WTC11 (cell line): ENCODE measurements at regions not wholly inside any gene's neighbourhood (a gene's known extent, or its start where the extent isn't known, plus 50 kb on each side); places are given as distances from the start of the nearest gene placed in this dataset.
"Not testable (repeated sequence)": the region's sequence is repeated elsewhere in the genome, so short reads cannot be mapped to it uniquely, and the experiment has no call there.

Experiments used
- ATAC-seq: fragments of 200-7000 bp; cut with Tn5 transposase; 2 replicates; pipeline ENCODE4 v1.10.0; 2021; ENCODE audit warnings: mild to moderate bottlenecking, moderate library complexity
- CTCF ChIA-PET: fragments of 300-600 bp; sonication (Branson Sonifier 250); formaldehyde crosslinking; loops from one replicate; lab custom pipeline; 2021; ENCODE audit warnings: antibody characterized with exemption; lab: Charles Lee
- POLR2A ChIA-PET: fragments of 350-600 bp; sonication (Branson Sonifier 250); formaldehyde crosslinking; loops from one replicate; lab custom pipeline; 2021; ENCODE audit warnings: antibody characterized with exemption; lab: Charles Lee
- DNase-seq: peaks from one replicate; pipeline ENCODE4 v3.0.0; 2021; ENCODE audit warnings: low spot score
- H3K27ac Mint-ChIP-seq: 2 replicates; pipeline ENCODE4 v1.8.0; 2021; ENCODE audit warnings: mixed read lengths
- H3K27me3 Mint-ChIP-seq: 2 replicates; pipeline ENCODE4 v1.8.0; 2021; ENCODE audit warnings: low read depth, mild to moderate bottlenecking, moderate library complexity, mixed read lengths
- H3K36me3 Mint-ChIP-seq: 2 replicates; pipeline ENCODE4 v1.8.0; 2021; ENCODE audit warnings: mixed read lengths
- H3K4me1 Mint-ChIP-seq: 2 replicates; pipeline ENCODE4 v1.8.0; 2022; ENCODE audit warnings: mixed read lengths
- H3K4me3 Mint-ChIP-seq: 2 replicates; pipeline ENCODE4 v1.8.0; 2021; ENCODE audit warnings: mild to moderate bottlenecking, moderate library complexity, mixed read lengths
- H3K9me3 Mint-ChIP-seq: 2 replicates; pipeline ENCODE4 v1.8.0; 2021; ENCODE audit warnings: mixed read lengths
- AFF4 ChIP-seq: sonication (generic); formaldehyde crosslinking; IDR thresholded peaks from 2 replicates; pipeline ENCODE4 v1.8.1; 2023; ENCODE audit warnings: mild to moderate bottlenecking, missing genetic modification reagents, borderline replicate concordance
- ATF1 ChIP-seq: sonication (generic); formaldehyde crosslinking; IDR thresholded peaks from 2 replicates; pipeline ENCODE4 v1.8.1; 2023; ENCODE audit warnings: mild to moderate bottlenecking, moderate library complexity, missing genetic modification reagents
- ATF2 ChIP-seq: sonication (generic); formaldehyde crosslinking; IDR thresholded peaks from 2 replicates; pipeline ENCODE4 v1.8.1; 2022; ENCODE audit warnings: low read depth, missing genetic modification reagents, borderline replicate concordance
- E2F4 ChIP-seq: sonication (generic); formaldehyde crosslinking; IDR thresholded peaks from 2 replicates; pipeline ENCODE4 v1.8.1; 2022; ENCODE audit warnings: low read depth, mild to moderate bottlenecking, moderate library complexity, missing genetic modification reagents, borderline replicate concordance
- E2F5 ChIP-seq: sonication (generic); formaldehyde crosslinking; IDR thresholded peaks from 2 replicates; pipeline ENCODE4 v1.8.1; 2022; ENCODE audit warnings: mild to moderate bottlenecking, moderate library complexity, missing genetic modification reagents
- FOXP1 ChIP-seq: sonication (generic); formaldehyde crosslinking; IDR thresholded peaks from 2 replicates; pipeline ENCODE4 v1.8.0; 2022; ENCODE audit warnings: missing genetic modification reagents, mild to moderate bottlenecking, moderate library complexity, borderline replicate concordance
- HMGA2 ChIP-seq: fragments of 250-450 bp; sonication (Bioruptor Pico); IDR thresholded peaks from 2 replicates; pipeline ENCODE4 v1.4.0; 2021; ENCODE audit warnings: mild to moderate bottlenecking, moderate library complexity
- HMGXB4 ChIP-seq: sonication (generic); formaldehyde crosslinking; IDR thresholded peaks from 2 replicates; pipeline ENCODE4 v1.8.1; 2023; ENCODE audit warnings: mild to moderate bottlenecking, moderate library complexity, missing genetic modification reagents
- IRF2 ChIP-seq: sonication (generic); formaldehyde crosslinking; IDR thresholded peaks from 2 replicates; pipeline ENCODE4 v1.8.0; 2022; ENCODE audit warnings: low read depth, missing genetic modification reagents, borderline replicate concordance
- MXD4 ChIP-seq: fragments of 250-450 bp; sonication (Bioruptor Pico); IDR thresholded peaks from 2 replicates; pipeline ENCODE4 v1.8.0; 2021; ENCODE audit warnings: mild to moderate bottlenecking, moderate library complexity, borderline replicate concordance
- PRDM15 ChIP-seq: sonication (generic); formaldehyde crosslinking; IDR thresholded peaks from 2 replicates; pipeline ENCODE4 v1.8.0; 2022; ENCODE audit warnings: missing genetic modification reagents
- RELA ChIP-seq: sonication (generic); formaldehyde crosslinking; IDR thresholded peaks from 2 replicates; pipeline ENCODE4 v1.8.1; 2022; ENCODE audit warnings: missing genetic modification reagents, mild to moderate bottlenecking, borderline replicate concordance
- SMAD4 ChIP-seq: sonication (generic); formaldehyde crosslinking; IDR thresholded peaks from 2 replicates; pipeline ENCODE4 v1.8.0; 2022; ENCODE audit warnings: mild to moderate bottlenecking, missing genetic modification reagents
- SP1 ChIP-seq: sonication (generic); formaldehyde crosslinking; conservative IDR thresholded peaks from 2 replicates; pipeline ENCODE4 v1.8.1; 2022; ENCODE audit warnings: missing genetic modification reagents
- ZMAT4 ChIP-seq: fragments of 250-450 bp; sonication (Bioruptor Pico); IDR thresholded peaks from 2 replicates; pipeline ENCODE4 v1.9.0; 2021; ENCODE audit warnings: mild to moderate bottlenecking
- ZNF219 ChIP-seq: sonication (generic); formaldehyde crosslinking; IDR thresholded peaks from 2 replicates; pipeline ENCODE4 v1.8.0; 2023; ENCODE audit warnings: missing genetic modification reagents, mild to moderate bottlenecking, borderline replicate concordance

- ATAC-seq, H3K27ac Mint-ChIP-seq, H3K4me3 Mint-ChIP-seq, DNase-seq, H3K27me3 Mint-ChIP-seq, CTCF ChIA-PET, POLR2A ChIA-PET: not testable (repeated sequence)
- peaks cover 51% of the 10 kb centered on the region for H3K9me3 Mint-ChIP-seq
- peaks cover 39% of the 10 kb centered on the region for H3K36me3 Mint-ChIP-seq
- peaks cover 12% of the 10 kb centered on the region for H3K4me1 Mint-ChIP-seq
Measured at GRCh38 chr11:98763446-98763845, 257.3 kb upstream of the CNTN5 start.

GRCh38 chr11:98766903-98767302 lies 253.8 kb upstream of the CNTN5 start:
- H3K4me3 Mint-ChIP-seq = no peak overlapping the region
- H3K36me3 Mint-ChIP-seq = peaks cover 42% of the 10 kb centered on the region
- ATAC-seq (no peak), DNase-seq (no peak)
- POLR2A ChIA-PET = no interaction called here
- no peaks in the 10 kb centered on the region; the same call in 1 of the 2 replicates for H3K4me1 Mint-ChIP-seq
- H3K27ac Mint-ChIP-seq = no peak overlapping the region
- TF ChIP-seq PRDM15 (CRISPR knock-in tag) (no peak), SP1 (CRISPR knock-in tag) (no peak), AFF4 (CRISPR knock-in tag) (no peak), FOXP1 (no peak), MXD4 (CRISPR knock-in tag) (no peak), SMAD4 (CRISPR knock-in tag) (no peak), ATF2 (no peak), RELA (CRISPR knock-in tag) (no peak), ZNF219 (CRISPR knock-in tag) (no peak), ATF1 (no peak), ZMAT4 (no peak), HMGXB4 (CRISPR knock-in tag) (no peak), E2F5 (CRISPR knock-in tag) (no peak), IRF2 (CRISPR knock-in tag) (no peak), E2F4 (CRISPR knock-in tag) (no peak), HMGA2 (CRISPR knock-in tag) (no peak)
- TF ChIP-seq, all 79 proteins: peak for 0
- Mint-ChIP-seq H3K27me3 (no peaks in the 10 kb centered on the region; the same call in 1 of the 2 replicates), H3K9me3 (peaks cover 50% of the 10 kb centered on the region)
- CTCF ChIA-PET = no interaction called here

GRCh38 chr11:98770046-98770445 lies 250.7 kb upstream of the CNTN5 start:
- H3K27me3 Mint-ChIP-seq, H3K27ac Mint-ChIP-seq, H3K4me3 Mint-ChIP-seq, DNase-seq, CTCF ChIA-PET, ATAC-seq, POLR2A ChIA-PET, H3K4me1 Mint-ChIP-seq: not testable (repeated sequence)
- Mint-ChIP-seq H3K36me3 (peaks cover 18% of the 10 kb centered on the region), H3K9me3 (peaks cover 35% of the 10 kb centered on the region)
